Mammary epithelial cell (primary cell): ENCODE measurements at regions not wholly inside any gene's neighbourhood (a gene's known extent, or its start where the extent isn't known, plus 50 kb on each side); places are given as distances from the start of the nearest gene placed in this dataset.

Experiments
- EZH2 ChIP-seq: IDR thresholded peaks from 2 replicates; pipeline ENCODE4 v1.6.1; 2012; ENCODE audit warnings: low read length, inconsistent platforms, borderline replicate concordance
- TF ChIP-seq, protein P1 (sequence below), 2 donors: IDR thresholded peaks in 1 of 2; conservative IDR thresholded peaks in 1 of 2; 2 replicates each; pipeline ENCODE4 v1.5.1; 2011 to 2012; ENCODE audit warnings: inconsistent platforms in 2 of 2, low read length in 2 of 2, mild to moderate bottlenecking in 2 of 2, control low read depth in 1 of 2, low read depth in 1 of 2; ENCODE audit not compliant: insufficient read depth in 1 of 2; ENCODE audit errors: extremely low read depth in 1 of 2

GRCh38 chr22:22410677-22411076, 97.9 kb downstream of the ZNF280B start:
- TF ChIP-seq, protein P1, sequence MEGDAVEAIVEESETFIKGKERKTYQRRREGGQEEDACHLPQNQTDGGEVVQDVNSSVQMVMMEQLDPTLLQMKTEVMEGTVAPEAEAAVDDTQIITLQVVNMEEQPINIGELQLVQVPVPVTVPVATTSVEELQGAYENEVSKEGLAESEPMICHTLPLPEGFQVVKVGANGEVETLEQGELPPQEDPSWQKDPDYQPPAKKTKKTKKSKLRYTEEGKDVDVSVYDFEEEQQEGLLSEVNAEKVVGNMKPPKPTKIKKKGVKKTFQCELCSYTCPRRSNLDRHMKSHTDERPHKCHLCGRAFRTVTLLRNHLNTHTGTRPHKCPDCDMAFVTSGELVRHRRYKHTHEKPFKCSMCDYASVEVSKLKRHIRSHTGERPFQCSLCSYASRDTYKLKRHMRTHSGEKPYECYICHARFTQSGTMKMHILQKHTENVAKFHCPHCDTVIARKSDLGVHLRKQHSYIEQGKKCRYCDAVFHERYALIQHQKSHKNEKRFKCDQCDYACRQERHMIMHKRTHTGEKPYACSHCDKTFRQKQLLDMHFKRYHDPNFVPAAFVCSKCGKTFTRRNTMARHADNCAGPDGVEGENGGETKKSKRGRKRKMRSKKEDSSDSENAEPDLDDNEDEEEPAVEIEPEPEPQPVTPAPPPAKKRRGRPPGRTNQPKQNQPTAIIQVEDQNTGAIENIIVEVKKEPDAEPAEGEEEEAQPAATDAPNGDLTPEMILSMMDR (conservative IDR thresholded peaks at IDR 0.05 in 1 of 2, IDR thresholded peaks at IDR 0.05 in 1 of 2; ENCODE audit: extremely low read depth in 1 of 2, insufficient read depth in 1 of 2, low read depth in 1 of 2, low read length in 2 of 2) = no peak
- no peak for TF ChIP-seq EZH2
